ENCODE measurements at regions not wholly inside any gene's neighbourhood (a gene's known extent, or its start where the extent isn't known, plus 50 kb on each side); places are given as distances from the start of the nearest gene placed in this dataset.

GRCh38 chr11:115922876-115923275 is 418.7 kb upstream of the CADM1 start:
- Histone ChIP-seq H3K27ac (ENCODE audit: low read depth, low read length) (no peak overlapping the region), H3K9ac (ENCODE audit: low read depth, low read length) (no peak overlapping the region), H3K4me3 (ENCODE audit: low read depth, low read length) (no peak overlapping the region), H3K36me3 (ENCODE audit: control insufficient read depth, insufficient read depth, low read length) (no peaks in the 10 kb centered on the region), H3K9me3 (ENCODE audit: control insufficient read depth, insufficient read depth, low read length) (no peaks in the 10 kb centered on the region), H3K4me1 (ENCODE audit: control insufficient read depth, insufficient read depth, low read length) (no peaks in the 10 kb centered on the region), H3K27me3 (ENCODE audit: control insufficient read depth, insufficient read depth, low read length) (no peaks in the 10 kb centered on the region)

DNA sequence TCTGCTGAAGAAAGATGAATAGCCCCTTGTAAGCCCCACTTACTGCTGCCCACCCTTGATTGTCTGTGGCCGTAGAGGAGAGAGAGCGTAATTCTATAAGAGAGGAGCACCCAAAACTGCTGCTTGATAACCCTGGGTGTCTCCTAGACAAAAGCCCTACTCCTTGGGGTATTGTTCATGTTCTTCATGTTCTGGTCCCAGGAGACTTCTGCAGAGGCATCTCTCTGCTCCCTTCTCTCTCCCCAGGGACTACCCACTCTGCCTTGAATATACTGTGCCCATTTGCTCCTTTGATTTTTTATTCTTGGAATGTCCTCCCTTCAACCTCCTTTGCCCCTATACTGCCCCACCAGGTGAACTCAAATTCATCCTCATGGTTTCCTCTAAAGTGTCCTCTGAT is 417.8 kb upstream of the CADM1 start:
- Histone ChIP-seq H3K9ac (ENCODE audit: low read depth, low read length) (no peak overlapping the region), H3K27ac (ENCODE audit: low read depth, low read length) (no peak overlapping the region)

GRCh38 chr11:115921540-115921939 is 417.3 kb upstream of the CADM1 start:
- Histone ChIP-seq H3K4me3 (ENCODE audit: low read depth, low read length) (no peak overlapping the region), H3K27me3 (ENCODE audit: control insufficient read depth, insufficient read depth, low read length) (no peaks in the 10 kb centered on the region), H3K4me1 (ENCODE audit: control insufficient read depth, insufficient read depth, low read length) (no peaks in the 10 kb centered on the region), H3K9ac (ENCODE audit: low read depth, low read length) (no peak overlapping the region), H3K36me3 (ENCODE audit: control insufficient read depth, insufficient read depth, low read length) (no peaks in the 10 kb centered on the region), H3K27ac (ENCODE audit: low read depth, low read length) (no peak overlapping the region), H3K9me3 (ENCODE audit: control insufficient read depth, insufficient read depth, low read length) (no peaks in the 10 kb centered on the region)

More for the DNA sequence above, 417.8 kb upstream of the CADM1 start:
- Histone ChIP-seq H3K4me1 (ENCODE audit: control insufficient read depth, insufficient read depth, low read length) (no peaks in the 10 kb centered on the region), H3K27me3 (ENCODE audit: control insufficient read depth, insufficient read depth, low read length) (no peaks in the 10 kb centered on the region), H3K4me3 (ENCODE audit: low read depth, low read length) (no peak overlapping the region), H3K9me3 (ENCODE audit: control insufficient read depth, insufficient read depth, low read length) (no peaks in the 10 kb centered on the region), H3K36me3 (ENCODE audit: control insufficient read depth, insufficient read depth, low read length) (no peaks in the 10 kb centered on the region)

GRCh38 chr11:115920841-115921480 is 416.7 kb upstream of the CADM1 start:
- Histone ChIP-seq H3K9ac (ENCODE audit: low read depth, low read length) (no peak overlapping the region), H3K36me3 (ENCODE audit: control insufficient read depth, insufficient read depth, low read length) (no peaks in the 10 kb centered on the region), H3K4me1 (ENCODE audit: control insufficient read depth, insufficient read depth, low read length) (no peaks in the 10 kb centered on the region), H3K4me3 (ENCODE audit: low read depth, low read length) (no peak overlapping the region), H3K9me3 (ENCODE audit: control insufficient read depth, insufficient read depth, low read length) (no peaks in the 10 kb centered on the region), H3K27ac (ENCODE audit: low read depth, low read length) (no peak overlapping the region), H3K27me3 (ENCODE audit: control insufficient read depth, insufficient read depth, low read length) (no peaks in the 10 kb centered on the region)

GRCh38 chr11:115920092-115920461 is 415.9 kb upstream of the CADM1 start:
- Histone ChIP-seq H3K36me3 (ENCODE audit: control insufficient read depth, insufficient read depth, low read length) (no peaks in the 10 kb centered on the region), H3K4me1 (ENCODE audit: control insufficient read depth, insufficient read depth, low read length) (no peaks in the 10 kb centered on the region), H3K4me3 (ENCODE audit: low read depth, low read length) (no peak overlapping the region), H3K27me3 (ENCODE audit: control insufficient read depth, insufficient read depth, low read length) (no peaks in the 10 kb centered on the region), H3K27ac (ENCODE audit: low read depth, low read length) (no peak overlapping the region), H3K9ac (ENCODE audit: low read depth, low read length) (no peak overlapping the region), H3K9me3 (ENCODE audit: control insufficient read depth, insufficient read depth, low read length) (no peaks in the 10 kb centered on the region)

DNA sequence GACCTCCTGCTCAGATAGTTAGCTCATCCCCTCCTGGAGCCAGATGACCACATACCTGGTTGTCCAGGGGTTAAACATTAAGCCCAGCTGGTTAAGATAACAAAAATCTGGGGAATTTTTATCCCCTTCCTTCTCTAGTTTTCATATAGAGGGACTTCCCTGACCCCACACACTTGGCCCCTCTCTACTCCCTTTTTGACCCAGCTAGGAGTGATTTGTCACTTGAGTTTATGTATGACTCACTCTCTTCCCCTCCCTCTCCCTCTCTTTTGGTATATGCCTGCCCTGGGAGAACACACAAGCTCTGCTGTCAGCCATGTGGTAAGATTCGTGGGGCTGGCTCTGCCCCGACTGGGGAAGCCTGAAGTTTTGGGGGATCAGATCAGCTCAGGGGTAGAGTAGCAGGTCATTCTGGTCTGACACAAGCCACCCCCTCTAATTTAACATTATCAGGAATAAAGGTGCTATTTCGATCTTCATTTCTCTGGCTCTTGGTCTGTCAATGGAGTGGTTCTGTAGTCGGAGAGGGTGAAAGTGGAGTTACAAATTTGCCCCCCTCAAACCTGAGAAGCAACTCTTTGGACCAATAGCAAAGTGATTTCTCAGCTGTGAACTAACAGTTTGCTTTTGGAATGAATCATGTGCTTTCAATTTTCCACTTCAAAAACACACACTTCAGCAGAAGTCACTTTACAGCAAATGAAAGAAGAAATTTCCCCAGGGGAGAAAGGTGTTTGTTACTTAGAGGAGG is 415.3 kb upstream of the CADM1 start:
- Histone ChIP-seq H3K4me1 (ENCODE audit: control insufficient read depth, insufficient read depth, low read length) (no peaks in the 10 kb centered on the region), H3K36me3 (ENCODE audit: control insufficient read depth, insufficient read depth, low read length) (no peaks in the 10 kb centered on the region), H3K9me3 (ENCODE audit: control insufficient read depth, insufficient read depth, low read length) (no peaks in the 10 kb centered on the region), H3K4me3 (ENCODE audit: low read depth, low read length) (no peak overlapping the region), H3K27me3 (ENCODE audit: control insufficient read depth, insufficient read depth, low read length) (no peaks in the 10 kb centered on the region), H3K9ac (ENCODE audit: low read depth, low read length) (no peak overlapping the region), H3K27ac (ENCODE audit: low read depth, low read length) (no peak overlapping the region)

- Histone ChIP-seq H3K9me3 (ENCODE audit: control insufficient read depth, insufficient read depth, low read length) (no peaks in the 10 kb centered on the region), H3K36me3 (ENCODE audit: control insufficient read depth, insufficient read depth, low read length) (no peaks in the 10 kb centered on the region), H3K9ac (ENCODE audit: low read depth, low read length) (no peak overlapping the region), H3K27me3 (ENCODE audit: control insufficient read depth, insufficient read depth, low read length) (no peaks in the 10 kb centered on the region), H3K27ac (ENCODE audit: low read depth, low read length) (no peak overlapping the region), H3K4me1 (ENCODE audit: control insufficient read depth, insufficient read depth, low read length) (no peaks in the 10 kb centered on the region), H3K4me3 (ENCODE audit: low read depth, low read length) (no peak overlapping the region)
Measured at GRCh38 chr11:115918576-115918975, 414.4 kb upstream of the CADM1 start.

GRCh38 chr11:115916608-115917007 is 412.4 kb upstream of the CADM1 start:
- no peak overlapping the region for H3K27ac ChIP-seq (ENCODE audit: low read depth, low read length)
- no peak overlapping the region for H3K9ac ChIP-seq (ENCODE audit: low read depth, low read length)
- no peaks in the 10 kb centered on the region for H3K9me3 ChIP-seq (ENCODE audit: control insufficient read depth, insufficient read depth, low read length)
- no peaks in the 10 kb centered on the region for H3K36me3 ChIP-seq (ENCODE audit: control insufficient read depth, insufficient read depth, low read length)
- no peak overlapping the region for H3K4me3 ChIP-seq (ENCODE audit: low read depth, low read length)
- no peaks in the 10 kb centered on the region for H3K4me1 ChIP-seq (ENCODE audit: control insufficient read depth, insufficient read depth, low read length)
- no peaks in the 10 kb centered on the region for H3K27me3 ChIP-seq (ENCODE audit: control insufficient read depth, insufficient read depth, low read length)

DNA sequence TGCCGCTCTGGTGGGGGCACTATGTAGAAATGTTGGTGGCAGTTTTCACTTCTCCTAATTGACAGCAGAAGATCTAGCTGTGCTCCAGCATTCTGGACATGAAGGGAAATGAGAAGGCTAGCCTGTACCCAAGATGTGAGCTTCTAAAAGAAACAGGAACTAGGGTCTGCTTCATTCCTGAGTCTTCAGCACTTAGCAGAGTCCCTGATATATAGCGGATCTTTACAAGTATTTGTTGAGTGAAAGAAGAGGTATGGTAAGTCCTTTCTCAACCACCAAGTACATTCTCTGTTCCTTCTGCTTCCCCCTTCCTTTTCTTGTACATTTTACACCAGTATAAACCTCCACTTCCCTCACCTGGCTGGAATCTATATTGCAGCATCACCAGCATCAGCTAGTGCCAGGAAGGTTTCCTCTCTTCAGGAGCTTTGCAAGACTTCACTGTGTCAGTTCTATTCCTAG is 408.3 kb upstream of the CADM1 start:
- Histone ChIP-seq H3K9me3 (ENCODE audit: control insufficient read depth, insufficient read depth, low read length) (no peaks in the 10 kb centered on the region), H3K4me1 (ENCODE audit: control insufficient read depth, insufficient read depth, low read length) (no peaks in the 10 kb centered on the region), H3K9ac (ENCODE audit: low read depth, low read length) (no peak overlapping the region), H3K4me3 (ENCODE audit: low read depth, low read length) (no peak overlapping the region), H3K27ac (ENCODE audit: low read depth, low read length) (no peak overlapping the region), H3K27me3 (ENCODE audit: control insufficient read depth, insufficient read depth, low read length) (no peaks in the 10 kb centered on the region), H3K36me3 (ENCODE audit: control insufficient read depth, insufficient read depth, low read length) (no peaks in the 10 kb centered on the region)

DNA sequence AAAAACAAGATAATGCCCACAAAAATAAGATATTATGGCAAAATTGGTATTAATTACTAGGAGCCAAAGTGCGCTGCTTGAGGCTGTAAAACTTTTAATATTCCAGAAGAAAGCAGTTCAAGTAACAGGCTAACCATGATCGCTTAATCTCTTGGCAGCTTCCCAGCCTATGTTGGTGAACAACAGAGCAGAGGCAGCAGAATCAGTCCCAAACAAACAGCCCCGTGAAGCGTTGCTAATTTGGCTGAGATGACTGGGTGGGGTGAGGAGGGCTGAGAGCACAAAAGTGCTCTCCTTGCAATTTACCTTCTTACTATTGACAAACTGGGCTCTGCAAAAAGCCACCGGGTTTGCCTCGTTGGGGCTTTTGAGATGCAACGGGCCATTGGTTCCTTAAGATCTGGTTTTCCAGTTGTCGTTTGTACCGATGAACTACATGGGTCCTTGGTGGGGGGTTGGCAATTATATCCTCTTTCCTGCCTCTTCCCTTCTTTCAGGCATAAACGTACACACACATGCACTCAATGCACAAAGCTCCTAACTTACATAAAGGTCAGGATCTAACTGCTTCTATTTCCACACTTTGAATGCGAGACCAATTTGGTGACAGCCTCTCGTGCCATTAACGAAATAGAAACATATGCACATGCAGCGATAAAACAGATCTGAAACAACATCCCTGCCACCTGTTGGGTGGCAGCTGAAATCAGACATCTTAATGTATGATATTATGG is 407.6 kb upstream of the CADM1 start:
- H3K9me3 ChIP-seq (ENCODE audit: control insufficient read depth, insufficient read depth, low read length): no peaks in the 10 kb centered on the region
- no peak overlapping the region for H3K9ac ChIP-seq (ENCODE audit: low read depth, low read length)
- H3K4me3 ChIP-seq (ENCODE audit: low read depth, low read length): no peak overlapping the region
- no peaks in the 10 kb centered on the region for H3K27me3 ChIP-seq (ENCODE audit: control insufficient read depth, insufficient read depth, low read length)
- H3K4me1 ChIP-seq (ENCODE audit: control insufficient read depth, insufficient read depth, low read length): no peaks in the 10 kb centered on the region
- no peaks in the 10 kb centered on the region for H3K36me3 ChIP-seq (ENCODE audit: control insufficient read depth, insufficient read depth, low read length)
- no peak overlapping the region for H3K27ac ChIP-seq (ENCODE audit: low read depth, low read length)

- no peak overlapping the region for H3K4me3 ChIP-seq (ENCODE audit: low read depth, low read length)
- no peak overlapping the region for H3K27ac ChIP-seq (ENCODE audit: low read depth, low read length)
- no peaks in the 10 kb centered on the region for H3K36me3 ChIP-seq (ENCODE audit: control insufficient read depth, insufficient read depth, low read length)
- no peaks in the 10 kb centered on the region for H3K9me3 ChIP-seq (ENCODE audit: control insufficient read depth, insufficient read depth, low read length)
- no peak overlapping the region for H3K9ac ChIP-seq (ENCODE audit: low read depth, low read length)
- H3K27me3 ChIP-seq (ENCODE audit: control insufficient read depth, insufficient read depth, low read length): no peaks in the 10 kb centered on the region
- no peaks in the 10 kb centered on the region for H3K4me1 ChIP-seq (ENCODE audit: control insufficient read depth, insufficient read depth, low read length)
Measured at GRCh38 chr11:115910379-115910778, 406.2 kb upstream of the CADM1 start.
